Fibroblast of lung (primary cell): ENCODE measurements at regions not wholly inside any gene's neighbourhood (a gene's known extent, or its start where the extent isn't known, plus 50 kb on each side); places are given as distances from the start of the nearest gene placed in this dataset.

ENCODE experiments used
- DNase-seq, 2 donors: peaks; one replicate each; pipeline versions ENCODE4 v3.0.0 to v3.0.0-alpha.2; 2010; ENCODE audit warnings: low read depth in 2 of 2
- H2AFZ ChIP-seq: 2 replicates; pipeline ENCODE4 v1.5.1; 2012; ENCODE audit warnings: low read length, control low read depth, inconsistent platforms
- H3K27ac ChIP-seq: 2 replicates; pipeline ENCODE4 v1.5.1; 2011; ENCODE audit warnings: low read length, control low read depth; ENCODE audit not compliant: insufficient read depth
- H3K27me3 ChIP-seq: 2 replicates; pipeline ENCODE4 v1.5.1; 2011; ENCODE audit warnings: mild to moderate bottlenecking, low read length; ENCODE audit not compliant: control insufficient read depth, insufficient read depth
- H3K36me3 ChIP-seq: 2 replicates; pipeline ENCODE4 v1.5.1; 2011; ENCODE audit warnings: low read length; ENCODE audit not compliant: control insufficient read depth, insufficient read depth
- H3K4me1 ChIP-seq: 2 replicates; pipeline ENCODE4 v1.5.1; 2011; ENCODE audit warnings: low read length; ENCODE audit not compliant: control insufficient read depth, insufficient read depth; ENCODE audit errors: extremely low read depth
- H3K4me2 ChIP-seq: 2 replicates; pipeline ENCODE4 v1.5.1; 2011; ENCODE audit warnings: low read length, control low read depth; ENCODE audit not compliant: insufficient read depth; ENCODE audit errors: extremely low read depth
- H3K4me3 ChIP-seq, 4 experiments: fragments of 200-600 bp in 1 of 4; sonication (generic) in 1 of 4; replicated peaks in 1 of 4; 2 replicates each; pipeline ENCODE4 v1.5.1; 2011 to 2016; ENCODE audit warnings: low read length in 4 of 4, low read depth in 3 of 4, mild to moderate bottlenecking in 3 of 4, control low read depth in 2 of 4, inconsistent platforms in 1 of 4, mixed read lengths in 1 of 4; ENCODE audit not compliant: insufficient read depth in 1 of 4; ENCODE audit errors: control extremely low read depth in 1 of 4
- H3K79me2 ChIP-seq: 2 replicates; pipeline ENCODE4 v1.5.1; 2012; ENCODE audit warnings: mild to moderate bottlenecking, low read length, inconsistent platforms; ENCODE audit not compliant: control insufficient read depth, insufficient read depth
- H3K9ac ChIP-seq: 2 replicates; pipeline ENCODE4 v1.5.1; 2011; ENCODE audit warnings: mild to moderate bottlenecking, low read length, control low read depth; ENCODE audit not compliant: insufficient read depth
- H3K9me3 ChIP-seq: 2 replicates; pipeline ENCODE4 v1.5.1; 2012; ENCODE audit warnings: low read depth, low read length; ENCODE audit not compliant: control insufficient read depth, insufficient read depth
- H4K20me1 ChIP-seq: 2 replicates; pipeline ENCODE4 v1.5.1; 2011; ENCODE audit warnings: low read length; ENCODE audit not compliant: control insufficient read depth, insufficient read depth; ENCODE audit errors: extremely low read depth
- EZH2 ChIP-seq: IDR thresholded peaks from 2 replicates; pipeline ENCODE4 v1.5.1; 2012; ENCODE audit warnings: low read length, control low read depth, mild to moderate bottlenecking; ENCODE audit errors: missing control alignments
- TF ChIP-seq, protein P1 (sequence below), 2 donors: IDR thresholded peaks in 1 of 2; conservative IDR thresholded peaks in 1 of 2; 1 replicate in 1 of 2; 2 replicates in 1 of 2; pipeline ENCODE4 v1.5.1; 2011 to 2012; ENCODE audit warnings: low read length in 2 of 2, control low read depth in 1 of 2, inconsistent platforms in 1 of 2, low read depth in 1 of 2, mild to moderate bottlenecking in 1 of 2

DNA sequence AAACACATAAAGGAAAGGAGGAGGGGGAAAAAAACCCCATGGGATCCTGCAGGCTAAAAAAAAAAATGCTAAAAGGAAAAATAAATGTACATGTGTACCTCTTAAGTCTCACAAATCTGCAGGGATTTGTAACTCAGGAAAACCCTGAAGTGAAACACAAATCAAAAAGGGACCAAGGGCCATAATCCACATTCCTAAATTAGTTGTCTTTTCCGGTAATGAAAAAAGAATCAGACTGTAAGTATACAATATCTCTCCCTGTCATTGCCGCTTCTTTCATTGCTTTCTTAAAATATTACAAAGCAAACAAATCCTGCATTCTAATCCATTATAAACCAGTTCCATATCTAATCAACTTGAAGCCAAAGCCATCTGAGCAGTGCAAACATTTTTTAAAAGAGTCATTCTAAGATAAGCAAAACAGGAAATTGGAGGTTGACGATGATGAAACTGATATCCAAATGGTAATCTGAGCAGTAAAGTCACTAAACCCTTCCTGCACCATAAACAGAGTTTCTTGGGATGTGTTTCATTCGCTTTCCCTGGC, 58.7 kb upstream of the SIM2 start:
- H3K4me2 ChIP-seq: no peak overlapping the region
- peak in 1 of 2 donors; percentile 11 for DNase-seq

DNA sequence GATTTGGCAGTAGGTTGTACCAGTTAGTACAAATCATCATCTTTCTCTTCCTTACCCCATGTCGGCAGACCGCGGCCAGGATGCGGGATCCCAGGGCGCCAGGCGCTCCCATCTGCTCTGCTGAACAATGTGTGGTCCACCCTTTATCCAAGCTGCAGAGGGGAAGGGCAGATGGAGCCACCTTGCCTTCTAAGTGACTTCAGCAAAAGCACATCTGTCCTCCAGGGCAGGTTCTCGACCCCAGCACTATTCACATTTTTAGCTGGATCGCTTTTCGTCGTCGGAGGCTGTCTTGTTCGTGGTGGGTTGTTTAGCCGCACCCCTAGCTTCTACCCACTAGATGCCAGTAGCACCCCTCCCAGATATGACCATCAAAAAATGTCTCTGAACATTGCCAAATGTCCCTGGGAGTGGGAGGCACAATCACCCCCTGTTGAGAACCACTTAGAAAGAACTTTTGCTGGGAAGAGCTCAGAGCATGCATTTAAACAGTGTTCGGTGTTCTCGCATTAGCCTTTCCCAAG, 58.1 kb upstream of the SIM2 start:
- H3K4me2 ChIP-seq: no peak overlapping the region
- H3K4me1 ChIP-seq: no peaks in the 10 kb centered on the region
- peaks cover 3% of the 10 kb centered on the region for H3K27me3 ChIP-seq
- no peak for TF ChIP-seq EZH2
- TF ChIP-seq, protein P1, sequence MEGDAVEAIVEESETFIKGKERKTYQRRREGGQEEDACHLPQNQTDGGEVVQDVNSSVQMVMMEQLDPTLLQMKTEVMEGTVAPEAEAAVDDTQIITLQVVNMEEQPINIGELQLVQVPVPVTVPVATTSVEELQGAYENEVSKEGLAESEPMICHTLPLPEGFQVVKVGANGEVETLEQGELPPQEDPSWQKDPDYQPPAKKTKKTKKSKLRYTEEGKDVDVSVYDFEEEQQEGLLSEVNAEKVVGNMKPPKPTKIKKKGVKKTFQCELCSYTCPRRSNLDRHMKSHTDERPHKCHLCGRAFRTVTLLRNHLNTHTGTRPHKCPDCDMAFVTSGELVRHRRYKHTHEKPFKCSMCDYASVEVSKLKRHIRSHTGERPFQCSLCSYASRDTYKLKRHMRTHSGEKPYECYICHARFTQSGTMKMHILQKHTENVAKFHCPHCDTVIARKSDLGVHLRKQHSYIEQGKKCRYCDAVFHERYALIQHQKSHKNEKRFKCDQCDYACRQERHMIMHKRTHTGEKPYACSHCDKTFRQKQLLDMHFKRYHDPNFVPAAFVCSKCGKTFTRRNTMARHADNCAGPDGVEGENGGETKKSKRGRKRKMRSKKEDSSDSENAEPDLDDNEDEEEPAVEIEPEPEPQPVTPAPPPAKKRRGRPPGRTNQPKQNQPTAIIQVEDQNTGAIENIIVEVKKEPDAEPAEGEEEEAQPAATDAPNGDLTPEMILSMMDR (conservative IDR thresholded peaks at IDR 0.05 in 1 of 2, IDR thresholded peaks at IDR 0.05 in 1 of 2; ENCODE audit: low read depth in 1 of 2, low read length in 2 of 2): no peak
- no peaks in the 10 kb centered on the region for H4K20me1 ChIP-seq
- no peak overlapping the region for H3K4me3 ChIP-seq
- no peak overlapping the region for H3K9ac ChIP-seq
- no peak overlapping the region for H2AFZ ChIP-seq
- no peaks in the 10 kb centered on the region for H3K79me2 ChIP-seq
- H3K36me3 ChIP-seq: no peaks in the 10 kb centered on the region
- no peak overlapping the region for H3K27ac ChIP-seq
- no peak for DNase-seq
- H3K9me3 ChIP-seq: no peaks in the 10 kb centered on the region

More for the DNA sequence above, 58.7 kb upstream of the SIM2 start:
- no peak overlapping the region for H3K27ac ChIP-seq
- no peaks in the 10 kb centered on the region for H3K9me3 ChIP-seq
- no peak overlapping the region for H3K4me3 ChIP-seq
- no peaks in the 10 kb centered on the region for H3K4me1 ChIP-seq
- H3K79me2 ChIP-seq: no peaks in the 10 kb centered on the region
- TF ChIP-seq, protein P1 (conservative IDR thresholded peaks at IDR 0.05 in 1 of 2, IDR thresholded peaks at IDR 0.05 in 1 of 2; ENCODE audit: low read depth in 1 of 2, low read length in 2 of 2): no peak
- TF ChIP-seq EZH2: no peak
- H2AFZ ChIP-seq: no peak overlapping the region
- H4K20me1 ChIP-seq: no peaks in the 10 kb centered on the region
- H3K9ac ChIP-seq: no peak overlapping the region
- no peaks in the 10 kb centered on the region for H3K36me3 ChIP-seq
- H3K27me3 ChIP-seq: peaks cover 3% of the 10 kb centered on the region

DNA sequence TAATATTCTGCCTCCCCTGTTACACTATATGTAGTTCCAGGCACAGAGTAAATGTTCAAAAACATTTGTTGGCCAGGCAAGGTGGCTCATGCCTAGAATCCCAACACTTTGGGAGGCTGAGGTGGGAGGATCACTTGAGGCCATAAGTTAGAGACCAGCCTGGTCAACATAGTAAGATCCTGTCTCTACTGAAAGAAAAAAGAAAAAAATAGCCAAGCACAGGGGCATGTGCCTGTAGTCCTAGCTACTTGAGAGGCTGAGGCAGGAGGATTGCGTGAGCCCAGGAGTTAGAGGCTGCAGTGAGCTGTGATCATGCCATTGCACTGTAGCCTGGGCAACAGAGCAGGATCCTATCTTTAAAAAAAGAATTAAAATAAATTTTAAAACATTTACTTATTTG, 57.6 kb upstream of the SIM2 start:
- H3K27ac ChIP-seq: no peak overlapping the region
- no peaks in the 10 kb centered on the region for H3K36me3 ChIP-seq
- no peaks in the 10 kb centered on the region for H3K4me1 ChIP-seq
- no peak overlapping the region for H3K4me2 ChIP-seq
- H3K27me3 ChIP-seq: peaks cover 3% of the 10 kb centered on the region
- DNase-seq: no peak
- no peak overlapping the region for H3K4me3 ChIP-seq
- TF ChIP-seq EZH2: no peak
- TF ChIP-seq, protein P1 (conservative IDR thresholded peaks at IDR 0.05 in 1 of 2, IDR thresholded peaks at IDR 0.05 in 1 of 2; ENCODE audit: low read depth in 1 of 2, low read length in 2 of 2): no peak
- no peaks in the 10 kb centered on the region for H4K20me1 ChIP-seq
- H3K9me3 ChIP-seq: no peaks in the 10 kb centered on the region
- no peak overlapping the region for H3K9ac ChIP-seq
- no peak overlapping the region for H2AFZ ChIP-seq
- H3K79me2 ChIP-seq: no peaks in the 10 kb centered on the region
